VCaP (cell line): ENCODE measurements at regions not wholly inside any gene's neighbourhood (a gene's known extent, or its start where the extent isn't known, plus 50 kb on each side); places are given as distances from the start of the nearest gene placed in this dataset.

Experiments
- H3K27ac ChIP-seq: fragments of 450-650 bp; 2 replicates; pipeline ENCODE4 v1.5.1; 2017
- CTCF ChIP-seq: fragments of 450-650 bp; conservative IDR thresholded peaks from 2 replicates; pipeline ENCODE4 v1.5.1; 2017; ENCODE audit warnings: mild to moderate bottlenecking, moderate library complexity

- no peak overlapping the region for H3K27ac ChIP-seq
- TF ChIP-seq CTCF, result no peak
Observed at GRCh38 chr18:56100090-56100722, 512.2 kb upstream of the TCF4 start.

GRCh38 chr18:56097621-56098020 lies 509.6 kb upstream of the TCF4 start:
- H3K27ac ChIP-seq, result no peak overlapping the region
- no peak for TF ChIP-seq CTCF

- TF ChIP-seq CTCF, result no peak
- no peak overlapping the region for H3K27ac ChIP-seq
Observed at GRCh38 chr18:56096861-56097260, 508.9 kb upstream of the TCF4 start.

- H3K27ac ChIP-seq, result no peak overlapping the region
- no peak for TF ChIP-seq CTCF
Observed at GRCh38 chr18:56089612-56090258, 501.7 kb upstream of the TCF4 start.

- no peak for TF ChIP-seq CTCF
- no peak overlapping the region for H3K27ac ChIP-seq
Observed at GRCh38 chr18:56086786-56087185, 498.8 kb upstream of the TCF4 start.

- no peak for TF ChIP-seq CTCF
- H3K27ac ChIP-seq, result no peak overlapping the region
Observed at GRCh38 chr18:56086176-56086575, 498.2 kb upstream of the TCF4 start.

GRCh38 chr18:56085551-56085950 lies 497.6 kb upstream of the TCF4 start:
- TF ChIP-seq CTCF, result no peak
- no peak overlapping the region for H3K27ac ChIP-seq
